ENCODE measurements at regions not wholly inside any gene's neighbourhood (a gene's known extent, or its start where the extent isn't known, plus 50 kb on each side); places are given as distances from the start of the nearest gene placed in this dataset.
"Not testable (repeated sequence)": the region's sequence is repeated elsewhere in the genome, so short reads cannot be mapped to it uniquely, and the experiment has no call there.

GRCh38 chr1:212495766-212496494 is 63.2 kb downstream of the NENF start:
- DNase-seq (ENCODE audit: low read depth) = no peak

DNA sequence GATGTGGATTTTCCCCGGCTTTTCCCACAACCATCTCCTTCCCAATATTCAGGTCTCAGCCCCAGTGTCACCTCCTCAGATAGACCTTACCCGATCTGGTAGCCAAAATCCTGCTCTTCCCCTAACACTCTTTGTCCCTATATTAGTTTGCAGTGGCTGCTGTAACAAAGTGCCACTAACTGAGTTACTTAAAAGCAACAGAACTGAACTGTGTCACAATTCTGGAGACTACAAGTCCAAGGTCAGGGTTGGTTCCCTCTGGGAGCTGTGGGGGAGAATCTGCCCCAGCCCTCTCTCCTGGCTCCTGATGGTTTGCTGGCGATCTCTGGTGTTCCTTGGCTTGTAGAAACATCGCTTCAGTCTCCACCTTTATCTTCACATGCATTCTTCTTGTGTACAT is 64.0 kb downstream of the NENF start:
- DNase-seq (ENCODE audit: low read depth) = no peak

- no peak for DNase-seq (ENCODE audit: low read depth)
Measured at GRCh38 chr1:212497553-212497952, 64.8 kb downstream of the NENF start.

- DNase-seq (ENCODE audit: low read depth) = peak; percentile 83
Measured at GRCh38 chr1:212498283-212499040, 65.7 kb downstream of the NENF start.

GRCh38 chr1:212500351-212500750 is 67.6 kb downstream of the NENF start:
- DNase-seq (ENCODE audit: low read depth) = no peak

- DNase-seq (ENCODE audit: low read depth) = no peak
Measured at GRCh38 chr1:212500983-212501382, 68.3 kb downstream of the NENF start.

GRCh38 chr1:212503714-212504113 is 71.0 kb downstream of the NENF start:
- DNase-seq (ENCODE audit: low read depth) = no peak

DNA sequence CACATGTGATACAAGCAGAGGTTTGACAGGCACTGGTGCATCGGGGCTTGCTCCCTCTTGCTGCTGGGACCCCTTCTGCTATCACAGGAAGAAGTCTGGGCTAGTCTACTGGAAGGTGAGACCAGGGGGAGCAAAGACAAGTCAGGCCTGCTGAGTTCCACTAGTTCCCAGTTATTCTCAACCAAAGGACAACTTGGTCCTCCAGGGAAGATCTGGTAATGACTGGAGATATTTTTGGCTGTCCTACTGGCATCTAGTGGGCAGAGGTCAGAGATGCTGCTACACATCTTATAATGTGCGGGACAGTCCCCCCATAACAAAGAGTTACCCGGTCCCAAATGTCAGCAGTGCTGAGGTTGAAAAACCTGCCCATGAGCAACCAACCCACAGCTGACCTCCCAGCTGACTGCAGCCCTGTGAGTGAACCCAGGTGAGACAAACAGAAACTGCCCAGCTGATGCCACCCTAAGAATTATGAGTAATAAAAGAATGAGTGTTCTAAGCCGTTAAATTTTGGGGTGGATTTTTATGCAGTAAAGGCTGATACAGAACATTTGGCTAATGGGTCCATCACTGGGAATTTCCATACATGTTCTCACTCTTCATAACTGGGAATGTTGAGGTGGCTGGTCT is 71.6 kb downstream of the NENF start:
- no peak for DNase-seq (ENCODE audit: low read depth)

- DNase-seq (ENCODE audit: low read depth) = no peak
Measured at GRCh38 chr1:212506666-212507065, 73.9 kb downstream of the NENF start.

DNA sequence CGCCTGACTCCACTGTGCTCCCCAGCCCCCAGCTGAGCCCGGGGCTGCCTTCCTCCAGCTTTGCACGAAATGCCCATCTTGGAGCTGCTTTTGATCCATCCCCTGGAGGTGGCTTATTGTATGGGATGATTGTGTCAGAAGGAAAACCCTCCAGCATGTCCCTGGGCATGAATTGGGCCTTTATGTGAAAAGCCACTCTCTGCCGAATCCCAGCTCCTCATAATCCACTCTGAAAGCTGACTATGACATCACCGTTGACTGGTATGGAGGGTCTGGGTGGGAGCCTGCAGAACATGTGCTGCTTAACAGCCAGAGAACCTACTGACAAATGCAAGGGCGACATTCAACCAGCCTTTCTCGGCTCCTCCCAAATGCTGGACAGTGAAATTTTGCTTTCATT is 74.6 kb downstream of the NENF start:
- no peak for DNase-seq (ENCODE audit: low read depth)

GRCh38 chr1:212512816-212513559 is 80.3 kb downstream of the NENF start:
- peak; percentile 93 for DNase-seq (ENCODE audit: low read depth)

DNA sequence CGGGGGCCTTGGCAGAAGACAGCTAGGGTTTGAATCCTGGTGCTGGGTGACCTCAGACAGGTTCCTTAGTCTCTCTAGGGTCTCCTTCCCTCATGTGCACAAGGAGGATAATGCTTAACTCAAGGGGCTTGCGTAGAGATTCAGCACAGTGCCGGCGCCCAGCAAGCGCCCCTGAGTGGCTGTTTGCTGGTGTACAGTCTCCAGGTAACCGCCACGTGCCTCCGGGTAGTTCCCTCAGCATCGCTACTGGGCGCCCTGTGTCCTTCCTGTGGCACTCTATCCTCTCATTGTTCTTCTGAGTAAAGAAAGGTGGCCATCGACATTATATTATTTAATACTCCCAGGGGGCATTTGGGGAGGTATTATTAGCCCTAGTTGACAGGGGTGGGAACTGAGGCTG is 80.9 kb downstream of the NENF start:
- no peak for DNase-seq (ENCODE audit: low read depth)

GRCh38 chr1:212514056-212514614 is 81.4 kb downstream of the NENF start:
- peak; percentile 96 for DNase-seq (ENCODE audit: low read depth)

GRCh38 chr1:212514782-212515181 is 82.1 kb downstream of the NENF start:
- DNase-seq (ENCODE audit: low read depth) = no peak

DNA sequence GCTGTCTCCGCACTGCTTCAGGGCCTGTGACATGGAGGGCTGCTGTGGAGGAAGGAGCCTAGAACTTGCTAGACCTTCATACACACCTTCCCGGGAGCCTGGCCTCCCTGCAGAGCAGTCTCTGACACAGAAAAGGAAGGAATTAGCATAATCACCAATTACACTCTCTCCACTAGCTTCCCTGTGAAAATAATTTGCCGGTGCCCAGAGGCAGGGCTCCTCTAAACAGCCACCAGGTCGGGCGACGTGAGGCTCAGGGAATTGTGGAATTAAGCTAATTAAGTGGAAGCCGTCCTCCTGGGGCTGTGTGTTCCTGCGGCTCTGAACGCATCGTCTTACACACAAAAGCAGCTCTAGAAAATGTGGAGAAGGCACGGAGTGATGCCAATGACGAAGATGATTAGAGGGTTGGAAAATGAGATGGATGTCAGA is 82.6 kb downstream of the NENF start:
- DNase-seq (ENCODE audit: low read depth) = no peak

DNA sequence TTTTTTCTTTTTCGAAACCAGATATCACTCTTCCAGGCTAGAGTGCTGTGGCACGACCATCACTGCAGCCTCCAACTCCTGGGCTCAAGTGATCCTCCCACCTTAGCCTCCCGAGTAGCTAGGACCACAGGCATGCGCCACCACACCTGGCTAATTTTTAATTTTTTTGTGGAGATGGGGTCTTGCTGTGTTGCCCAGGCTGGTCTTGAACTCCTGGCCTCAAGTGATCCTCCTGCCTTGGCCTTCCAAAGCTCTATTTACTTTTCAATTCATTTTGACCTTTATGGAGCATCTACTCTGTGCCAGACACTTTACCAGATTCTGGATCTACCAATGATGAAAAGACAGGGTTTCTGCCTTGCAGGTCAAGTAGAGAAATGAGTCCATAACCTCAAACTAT is 83.3 kb downstream of the NENF start:
- not testable (repeated sequence) for DNase-seq (ENCODE audit: low read depth)

GRCh38 chr1:212518188-212519054 is 85.7 kb downstream of the NENF start:
- peak; percentile 88 for DNase-seq (ENCODE audit: low read depth)

GRCh38 chr1:212519131-212519530 is 86.4 kb downstream of the NENF start:
- no peak for DNase-seq (ENCODE audit: low read depth)

DNA sequence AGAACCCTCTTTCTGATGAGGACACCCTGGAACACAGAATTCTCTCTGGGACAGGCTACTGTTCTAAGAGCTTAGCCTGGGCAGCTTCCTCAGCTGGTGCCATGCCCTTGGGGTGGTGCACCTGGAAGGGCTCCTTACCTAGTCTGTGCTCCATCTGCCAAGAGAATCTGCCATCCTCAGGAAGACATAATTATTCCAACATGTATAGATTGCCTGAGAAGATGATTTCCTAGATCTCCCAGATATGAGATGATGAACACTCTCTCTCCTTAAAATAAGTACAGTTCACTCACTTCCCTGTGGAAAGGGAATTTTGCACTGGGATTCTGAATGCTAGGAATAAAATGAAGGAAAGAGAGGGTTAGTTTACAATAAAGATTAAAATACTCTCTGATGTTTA is 87.6 kb downstream of the NENF start:
- no peak for DNase-seq (ENCODE audit: low read depth)

DNA sequence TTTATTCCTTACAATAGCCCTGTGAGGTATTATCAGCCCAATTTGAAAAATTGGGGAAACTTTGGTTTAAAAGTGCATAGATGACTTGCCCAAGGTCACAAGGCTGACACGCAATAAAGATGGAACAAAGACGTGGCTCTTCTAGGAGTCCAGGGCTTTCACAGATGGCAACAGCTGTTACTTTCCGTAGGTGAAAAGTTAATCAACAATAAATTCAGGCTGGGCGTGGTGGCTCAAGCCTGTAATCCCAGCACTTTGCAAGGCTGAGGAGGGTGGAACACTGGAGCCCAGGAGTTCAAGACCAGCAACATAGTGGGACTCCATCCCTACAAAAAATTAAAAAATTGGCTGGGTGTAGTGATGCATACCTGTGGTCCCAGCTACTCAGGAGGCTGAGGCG is 87.8 kb upstream of the ATF3 start:
- DNase-seq (ENCODE audit: low read depth) = no peak
